ENCODE measurements at regions not wholly inside any gene's neighbourhood (a gene's known extent, or its start where the extent isn't known, plus 50 kb on each side); places are given as distances from the start of the nearest gene placed in this dataset.
A peak's percentile ranks its signal among the peaks of the same experiment; 100 is the strongest.

DNA sequence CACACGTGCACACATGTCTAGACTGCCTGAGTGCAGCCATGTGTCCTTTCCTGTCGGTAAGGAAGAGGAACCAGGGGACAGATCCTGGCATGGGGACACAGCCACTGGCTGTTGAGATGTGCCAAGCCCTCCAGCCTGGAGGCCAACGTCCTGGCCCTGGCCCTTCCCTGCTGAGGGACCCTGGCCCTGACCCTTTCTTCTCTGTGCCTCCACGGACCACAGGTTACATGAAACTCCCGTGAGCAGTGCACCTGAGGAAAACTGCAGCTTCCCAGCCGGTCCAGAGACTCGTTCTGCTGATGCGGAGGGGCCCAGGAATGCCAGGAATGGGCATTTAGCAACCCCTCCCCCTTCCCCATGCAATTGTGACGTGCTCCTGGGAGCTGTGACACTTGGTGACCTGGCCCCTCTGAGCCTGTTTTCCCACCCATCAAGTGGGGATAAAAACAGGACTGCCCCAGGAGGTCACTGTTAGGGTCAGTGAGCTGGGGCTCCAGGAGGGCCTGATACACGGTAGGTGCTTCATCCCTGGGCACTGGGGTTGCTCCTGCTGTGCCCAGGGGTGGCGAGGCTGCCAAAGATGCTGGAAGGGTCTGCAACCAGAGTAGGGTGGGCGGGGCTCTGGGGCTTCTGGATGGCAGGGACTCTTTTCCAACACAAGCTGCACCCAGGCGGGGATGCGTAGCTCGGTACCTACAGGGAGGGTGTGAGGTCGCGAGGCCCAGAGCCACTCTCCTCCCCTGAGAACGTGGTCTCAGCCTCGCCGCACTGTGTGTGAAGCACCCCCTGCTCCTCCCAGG lies 151.5 kb downstream of the C9orf50 start:
- no peak for DNase-seq

DNA sequence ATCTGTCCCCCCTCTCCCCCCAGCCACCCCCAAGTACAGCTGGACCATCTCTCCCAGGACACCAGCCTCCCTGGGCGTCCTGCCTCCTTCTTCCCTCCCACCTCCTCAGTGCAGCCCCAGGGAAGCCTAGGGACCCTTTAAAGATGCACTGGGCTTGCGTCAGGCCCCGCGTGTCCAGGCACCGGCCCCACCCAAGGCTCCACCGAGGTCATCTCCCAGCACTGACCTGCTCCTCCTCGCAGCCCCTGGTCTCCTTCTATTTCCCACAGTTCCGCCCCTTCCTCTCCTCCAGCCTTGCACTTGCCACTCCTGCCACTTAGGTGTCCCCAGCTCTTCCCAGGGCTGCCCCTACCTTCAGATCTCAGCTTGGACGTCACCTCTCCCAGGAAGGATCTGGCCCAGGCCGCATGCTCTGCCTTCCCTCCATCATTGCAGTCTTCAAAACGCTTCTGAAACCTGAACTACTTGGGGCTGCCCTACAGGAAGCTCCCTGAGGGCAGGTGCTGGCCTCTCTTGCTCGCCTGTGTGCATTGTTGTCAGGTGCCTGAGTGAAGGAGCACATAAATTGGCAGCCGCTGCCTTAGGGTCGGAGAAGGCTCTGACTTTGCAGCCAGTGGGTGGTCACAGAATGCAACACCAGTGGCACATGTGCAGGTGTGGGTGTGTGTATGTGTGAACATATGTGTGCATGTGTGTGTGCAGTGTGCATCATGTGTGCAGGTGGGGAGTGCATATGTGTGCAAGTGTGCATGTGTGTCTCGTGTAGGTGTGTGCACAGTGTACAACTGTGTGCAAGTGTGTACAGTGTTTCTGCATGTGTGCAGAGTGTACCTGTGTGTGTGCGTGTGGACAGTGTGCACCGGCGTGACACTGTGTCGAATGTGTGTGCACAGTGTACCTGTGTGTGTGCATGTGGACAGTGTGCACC lies 152.9 kb downstream of the C9orf50 start:
- DNase-seq: no peak

DNA sequence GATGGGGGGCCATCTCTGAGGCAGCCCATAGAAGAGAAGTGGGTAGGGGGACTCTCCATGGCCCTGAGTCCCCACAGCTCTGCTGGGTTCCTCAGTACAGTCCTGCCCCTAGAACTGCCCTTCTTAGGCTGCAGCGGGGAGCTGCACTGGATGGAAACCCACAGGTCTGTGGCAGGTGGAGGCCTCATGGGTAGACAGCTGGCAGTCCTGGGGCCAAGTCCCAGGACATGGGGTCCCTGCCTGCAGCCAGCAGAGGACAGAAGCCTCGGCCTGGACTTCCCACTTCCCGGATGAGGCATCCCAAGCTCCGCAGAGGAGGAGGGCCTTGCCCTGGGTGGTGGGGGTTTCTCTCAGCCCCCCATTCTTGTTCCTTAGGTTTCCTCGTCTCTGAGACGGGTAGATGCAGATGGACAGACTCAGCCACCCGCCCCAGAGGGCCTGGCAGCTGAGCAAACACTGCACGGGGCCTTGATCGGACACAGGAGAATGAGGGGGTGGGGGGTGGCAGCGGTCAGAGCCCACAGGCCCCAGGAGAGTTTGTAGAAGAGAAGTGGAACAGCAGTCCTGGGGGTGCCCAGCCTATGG lies 153.8 kb downstream of the C9orf50 start:
- DNase-seq: no peak

GRCh38 chr9:129465834-129466535 lies 154.9 kb downstream of the C9orf50 start:
- DNase-seq: no peak

DNA sequence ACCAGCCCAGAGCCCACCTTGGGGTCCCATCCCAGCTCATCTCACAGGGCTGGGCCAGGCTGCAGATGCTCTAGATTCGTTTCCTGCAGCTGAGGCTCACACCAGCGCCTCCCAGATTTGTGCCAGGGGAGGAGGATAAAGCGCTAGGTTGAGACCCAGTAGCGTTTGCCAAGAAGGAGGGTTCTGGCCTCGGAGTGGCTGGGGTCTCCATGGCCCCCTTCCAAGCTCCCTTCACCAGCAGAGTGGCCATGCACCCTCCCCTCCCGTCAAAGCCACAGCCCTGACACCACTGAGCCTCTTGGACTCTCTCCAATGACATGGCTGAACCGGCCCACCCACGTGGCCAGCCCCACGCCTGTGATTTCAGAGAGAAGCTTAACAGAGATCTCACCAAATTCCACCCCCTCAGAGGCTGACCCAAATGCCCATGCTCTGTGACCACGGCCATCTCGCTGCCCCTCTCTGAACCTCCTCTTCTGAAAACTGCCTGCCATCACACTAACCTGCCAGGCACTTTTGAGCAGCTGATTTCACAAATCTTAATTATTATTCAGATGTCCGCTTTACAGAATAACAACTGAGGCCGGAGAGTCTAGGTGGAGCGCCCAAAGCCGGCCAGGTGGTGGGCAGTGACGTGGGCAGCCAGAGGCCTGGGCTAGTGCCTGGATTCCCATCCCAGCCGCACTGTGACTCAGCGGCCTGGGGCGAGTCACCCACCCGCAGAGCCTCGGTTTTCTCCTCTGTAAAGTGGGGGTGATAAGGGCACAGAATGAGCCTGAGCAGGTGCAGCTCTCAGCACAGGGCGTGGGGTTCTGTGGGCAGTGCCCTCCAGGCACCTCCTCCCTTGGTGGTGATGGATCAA lies 155.7 kb downstream of the C9orf50 start:
- DNase-seq: no peak

GRCh38 chr9:129463994-129464393 lies 156.9 kb downstream of the C9orf50 start:
- no peak for DNase-seq

DNA sequence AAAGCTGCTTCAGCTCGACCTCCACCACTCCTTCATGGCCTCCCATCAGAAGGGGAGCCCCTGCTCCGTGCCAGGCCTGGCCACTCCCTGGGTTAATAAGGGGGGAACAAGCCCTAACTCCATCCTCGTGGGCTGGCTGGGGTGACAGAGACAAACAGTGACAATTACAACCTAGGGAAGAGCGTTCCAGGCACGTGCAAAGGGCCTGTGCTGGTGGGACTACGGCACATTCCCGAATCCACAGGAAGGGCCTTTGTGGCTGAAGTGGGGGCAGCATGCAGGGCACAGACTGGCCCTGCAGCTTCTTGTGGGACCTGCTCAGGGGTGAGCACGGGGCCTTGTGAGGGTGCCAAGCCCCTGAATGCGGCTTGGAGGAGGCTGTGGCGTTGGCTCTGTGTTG lies 157.4 kb downstream of the C9orf50 start:
- no peak for DNase-seq

GRCh38 chr9:129462360-129462759 lies 158.5 kb downstream of the C9orf50 start:
- DNase-seq: no peak

DNA sequence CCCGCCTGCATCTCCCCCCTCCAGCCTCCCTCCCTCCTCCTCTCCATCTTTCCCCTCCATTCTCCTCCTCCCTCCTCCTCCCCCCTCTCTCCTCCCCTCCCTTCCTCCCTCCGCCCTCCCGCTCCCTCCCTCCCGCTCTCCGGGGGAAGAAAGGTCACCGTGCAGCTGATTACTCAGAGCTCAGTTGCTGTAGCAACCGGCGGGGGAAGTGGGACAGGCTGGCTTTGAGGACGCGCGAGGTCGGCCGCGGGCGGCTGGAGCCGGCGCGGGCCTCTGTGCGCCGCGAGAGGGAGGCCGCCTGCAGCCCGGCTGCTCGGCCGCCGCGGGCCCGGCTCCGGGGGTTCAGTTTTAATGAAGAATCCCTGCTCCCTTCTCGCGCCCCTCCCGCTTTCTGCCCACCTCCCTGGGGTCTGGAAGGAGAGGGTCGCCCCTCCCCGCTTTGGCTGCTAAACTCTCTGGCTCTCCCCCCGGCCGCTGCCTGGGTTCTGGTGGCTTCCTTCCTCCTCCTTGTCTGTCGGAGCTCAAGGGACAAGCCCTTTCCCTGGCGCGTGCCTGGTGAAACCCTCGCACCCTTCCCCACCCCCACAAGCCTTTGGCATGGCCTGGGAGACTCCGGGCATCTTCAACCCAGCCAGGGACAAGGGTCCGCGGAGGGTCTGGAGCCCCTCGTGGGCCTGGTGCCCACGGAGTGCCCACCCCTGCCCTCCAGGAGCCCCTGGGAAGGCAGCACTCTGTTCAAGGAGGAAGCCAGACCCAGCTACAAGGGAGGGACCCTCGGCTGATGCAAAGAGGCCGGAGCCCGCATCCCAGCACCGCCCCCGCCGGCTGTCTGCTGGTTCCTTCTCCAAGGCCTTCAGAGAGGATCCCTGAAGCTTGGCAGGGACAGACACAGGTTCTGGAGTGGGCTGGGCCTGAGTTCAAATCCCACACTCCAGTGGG lies 160.3 kb downstream of the C9orf50 start:
- DNase-seq: peak; percentile 90

DNA sequence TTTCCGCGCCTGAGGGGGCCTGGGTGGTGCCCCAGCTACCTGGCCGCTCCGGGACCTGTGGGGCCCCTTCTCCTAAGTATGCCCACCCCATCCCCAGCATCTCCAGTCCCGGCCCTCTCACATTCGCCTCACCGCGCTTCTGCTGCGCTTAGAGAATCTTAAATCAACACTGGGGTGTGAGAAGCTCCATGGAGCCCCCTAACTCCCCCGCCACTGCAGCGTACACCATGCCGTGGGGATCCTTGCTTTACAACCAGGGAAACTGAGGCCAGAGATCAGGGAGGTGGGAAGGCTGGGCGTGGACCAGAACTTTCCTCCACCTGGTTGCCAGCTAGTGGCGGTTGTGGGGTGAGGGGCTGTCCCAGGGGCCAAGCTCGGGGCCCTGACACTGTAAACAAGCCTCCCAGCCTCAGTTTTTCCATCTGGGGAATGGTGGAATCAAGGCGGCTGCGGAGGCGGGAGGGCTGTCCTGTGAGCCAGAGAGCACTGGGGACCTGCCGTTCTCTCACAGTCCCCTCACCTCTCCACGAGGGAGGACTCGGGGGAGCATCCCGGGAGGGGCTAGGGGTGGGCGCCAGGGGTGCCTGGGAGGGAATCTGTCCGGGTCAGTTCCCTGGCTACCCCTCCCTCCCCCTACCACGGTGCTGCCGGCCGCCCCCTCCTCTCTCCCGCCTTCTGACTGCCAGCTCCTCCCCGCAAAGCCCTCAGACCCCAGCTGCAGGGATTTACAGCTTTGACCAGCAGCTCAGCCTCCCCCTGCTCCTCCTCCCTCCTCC lies 161.2 kb downstream of the C9orf50 start:
- peak; percentile 58 for DNase-seq

DNA sequence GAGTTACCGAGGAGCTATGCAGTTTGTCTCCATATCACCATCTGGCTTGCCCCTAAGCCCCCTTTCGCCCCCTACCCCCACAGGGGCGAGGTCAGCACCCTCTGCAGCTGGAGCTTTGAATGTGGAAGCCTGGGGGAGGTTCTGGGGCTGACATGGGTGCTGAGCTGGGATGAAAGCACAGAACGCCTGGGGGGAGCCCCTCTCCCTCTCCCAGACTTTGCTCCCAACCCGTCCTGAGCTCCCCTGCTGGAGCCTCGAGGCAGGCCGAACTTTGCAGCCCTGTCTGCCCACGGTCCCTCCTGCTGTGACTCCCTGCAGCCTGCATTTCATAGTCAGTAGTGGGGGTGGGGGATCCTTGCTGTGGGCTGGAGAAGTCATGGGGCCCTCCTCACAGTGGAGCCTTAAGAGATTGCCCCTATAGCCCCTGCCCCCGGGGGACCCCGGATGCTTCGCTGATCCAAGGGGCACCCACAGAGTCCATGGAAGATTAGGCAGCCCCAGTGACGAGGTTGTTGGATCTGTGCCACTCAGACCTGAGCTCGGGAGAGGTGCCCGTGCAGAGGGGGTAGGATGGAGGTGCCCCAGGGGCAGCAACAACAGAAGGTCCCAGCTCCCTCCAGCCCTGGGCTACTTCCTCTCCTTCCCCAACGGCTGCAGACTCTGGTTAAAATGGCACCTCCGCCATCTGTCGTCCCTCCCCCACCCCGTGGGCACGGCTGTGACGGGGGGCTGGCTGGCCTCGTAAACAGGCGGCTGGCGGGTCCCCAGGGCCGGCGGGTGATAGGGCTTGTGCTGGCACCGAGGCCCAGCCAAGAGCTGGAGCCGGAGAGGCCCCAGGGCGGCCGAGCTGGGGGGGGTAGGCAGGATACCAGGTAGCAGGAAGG lies 162.0 kb downstream of the C9orf50 start:
- DNase-seq: peak; percentile 27

- peak; percentile 58 for DNase-seq
Observed at GRCh38 chr9:129458155-129458661, 162.7 kb downstream of the C9orf50 start.

GRCh38 chr9:129457325-129457779 lies 163.5 kb downstream of the C9orf50 start:
- no peak for DNase-seq

GRCh38 chr9:129456549-129457324 lies 164.2 kb downstream of the C9orf50 start:
- DNase-seq: no peak

GRCh38 chr9:129455151-129455995 lies 165.5 kb downstream of the C9orf50 start:
- DNase-seq: no peak

DNA sequence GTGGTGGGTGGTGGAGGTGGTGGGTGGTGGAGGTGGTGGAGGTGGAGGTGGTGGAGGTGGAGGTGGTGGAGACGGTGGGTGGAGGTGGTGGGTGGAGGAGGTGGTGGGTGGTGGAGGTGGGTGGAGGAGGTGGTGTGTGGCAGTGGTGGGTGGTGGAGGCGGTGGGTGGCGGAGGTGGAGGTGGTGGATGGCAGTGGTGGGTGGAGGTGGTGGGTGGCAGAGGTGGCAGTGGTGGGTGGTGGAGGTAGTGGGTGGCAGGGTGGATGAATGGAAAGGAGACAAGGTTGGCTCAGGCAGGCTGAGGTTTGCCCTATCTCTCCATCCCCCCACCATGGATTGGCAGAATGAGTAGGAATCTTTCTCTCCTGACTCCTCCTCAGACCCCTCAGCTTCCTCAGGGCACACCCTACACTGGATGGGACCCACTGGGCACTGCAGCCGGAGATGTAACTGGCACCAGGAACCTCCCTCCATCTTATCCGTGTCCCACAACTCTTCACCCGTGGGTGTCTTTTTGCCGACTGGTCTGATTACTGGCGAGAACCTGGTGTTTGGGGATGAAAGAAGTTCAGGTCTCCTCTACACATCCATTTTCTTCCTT lies 166.3 kb downstream of the C9orf50 start:
- no peak for DNase-seq

All from stimulated activated CD4-positive, alpha-beta T cell treated with anti-CD3 and anti-CD28 coated beads, Interleukin-4, amount 100 ng/mL, for 24 hours (primary cell).